ENCODE measurements at regions not wholly inside any gene's neighbourhood (a gene's known extent, or its start where the extent isn't known, plus 50 kb on each side); places are given as distances from the start of the nearest gene placed in this dataset.
A peak's percentile ranks its signal among the peaks of the same experiment; 100 is the strongest.
"Not testable (repeated sequence)": the region's sequence is repeated elsewhere in the genome, so short reads cannot be mapped to it uniquely, and the experiment has no call there.

GRCh38 chr3:193963808-193964516 lies 172.0 kb upstream of the HES1 start:
- no peak for DNase-seq (ENCODE audit: low spot score)

DNA sequence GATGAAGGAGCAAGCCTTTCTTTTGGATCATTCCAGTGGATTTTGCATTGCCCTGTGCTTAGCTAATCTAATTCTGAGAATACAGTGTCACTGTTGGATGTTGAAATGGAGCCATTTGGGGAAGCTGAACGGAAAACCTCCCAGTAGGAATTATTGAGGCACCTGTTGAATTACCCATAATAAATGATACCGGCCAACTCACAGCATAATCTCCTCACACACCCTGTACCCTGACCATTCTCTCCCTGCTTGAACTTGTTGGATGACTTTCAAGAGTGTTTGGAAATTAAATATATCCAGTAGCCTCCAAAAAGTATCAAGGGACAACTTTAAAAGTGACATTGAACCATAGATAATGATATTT lies 171.4 kb upstream of the HES1 start:
- no peak for DNase-seq (ENCODE audit: low spot score)

DNA sequence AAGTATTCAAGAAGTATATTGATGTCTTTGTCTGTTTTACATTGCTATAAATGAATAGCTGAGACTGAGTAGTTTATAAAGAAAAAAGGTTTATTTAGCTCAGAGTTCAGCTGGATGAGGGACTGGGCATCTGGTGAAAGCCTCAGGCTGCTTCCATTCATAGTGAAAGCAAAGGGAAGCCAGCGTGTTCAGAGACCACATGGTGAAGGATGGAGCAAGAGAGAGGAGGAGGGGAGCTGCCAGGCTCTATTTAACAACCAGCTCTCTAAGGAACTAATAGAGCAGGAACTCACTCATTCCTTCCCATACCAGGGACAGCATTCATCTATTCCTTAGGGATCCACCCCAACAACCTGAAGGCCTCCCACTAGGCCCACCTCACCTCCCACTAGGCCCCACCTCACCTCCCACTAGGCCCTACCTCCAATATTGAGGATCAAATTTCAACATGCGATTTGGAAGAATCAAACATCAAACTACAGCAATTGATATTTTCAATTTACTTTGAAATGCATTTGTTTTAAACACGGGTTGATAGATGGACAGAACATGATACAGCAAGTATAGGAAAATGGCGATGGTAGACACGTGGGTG lies 167.5 kb upstream of the HES1 start:
- DNase-seq (ENCODE audit: low spot score) = no peak

DNA sequence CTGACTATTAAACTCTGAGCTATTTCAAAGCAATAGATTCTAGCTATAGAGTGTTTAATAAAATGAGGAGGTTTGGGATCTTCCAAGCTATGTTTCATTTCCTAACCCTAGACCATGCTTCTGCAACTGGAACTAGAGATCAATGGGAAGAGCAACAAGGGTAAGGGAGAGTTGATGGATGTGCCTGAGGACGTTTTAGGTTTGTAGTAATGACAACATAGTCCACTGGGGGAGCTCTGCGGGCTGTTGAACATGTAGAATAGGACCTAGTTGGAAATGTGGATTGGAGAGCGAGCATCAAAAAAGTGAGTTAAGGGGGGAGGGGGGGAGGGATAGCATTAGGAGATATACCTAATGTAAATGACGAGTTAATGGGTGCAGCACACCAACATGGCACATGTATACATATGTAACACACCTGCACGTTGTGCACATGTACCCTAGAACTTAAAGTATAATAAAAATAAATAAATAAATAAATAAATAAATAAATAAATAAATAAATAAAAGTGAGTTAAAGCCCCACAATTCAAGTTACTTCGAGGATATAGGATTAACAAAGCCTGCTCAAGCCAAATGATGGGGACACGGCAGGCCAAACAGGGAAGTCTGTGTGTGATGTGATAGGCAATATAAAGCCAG lies 165.7 kb upstream of the HES1 start:
- not testable (repeated sequence) for DNase-seq (ENCODE audit: low spot score)

- DNase-seq (ENCODE audit: low spot score) = no peak
Observed at GRCh38 chr3:193970773-193971206, 165.2 kb upstream of the HES1 start.

DNA sequence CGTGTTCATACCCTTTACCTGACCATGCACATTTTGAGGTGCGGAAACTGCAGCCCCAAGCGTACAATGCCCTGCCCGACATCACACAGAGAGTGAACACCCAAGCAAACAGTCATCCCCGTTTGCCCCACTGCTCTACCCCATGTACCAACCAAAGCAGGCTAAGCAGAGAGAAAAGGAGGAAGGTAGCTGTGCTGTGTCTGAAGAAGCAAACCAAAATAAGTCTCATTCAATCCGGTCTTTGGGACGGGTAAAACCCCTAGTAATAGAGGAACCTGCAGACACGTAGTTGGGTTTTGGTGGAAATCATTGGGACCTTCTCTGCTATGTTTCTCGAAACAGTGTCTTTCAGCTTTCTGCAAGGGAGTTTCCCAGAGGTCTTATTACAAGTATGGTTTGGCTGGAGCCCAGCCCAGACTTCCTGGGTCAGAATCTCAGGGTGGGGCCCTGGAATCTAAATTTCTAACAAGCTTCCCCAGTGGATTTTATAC lies 164.6 kb upstream of the HES1 start:
- no peak for DNase-seq (ENCODE audit: low spot score)

DNA sequence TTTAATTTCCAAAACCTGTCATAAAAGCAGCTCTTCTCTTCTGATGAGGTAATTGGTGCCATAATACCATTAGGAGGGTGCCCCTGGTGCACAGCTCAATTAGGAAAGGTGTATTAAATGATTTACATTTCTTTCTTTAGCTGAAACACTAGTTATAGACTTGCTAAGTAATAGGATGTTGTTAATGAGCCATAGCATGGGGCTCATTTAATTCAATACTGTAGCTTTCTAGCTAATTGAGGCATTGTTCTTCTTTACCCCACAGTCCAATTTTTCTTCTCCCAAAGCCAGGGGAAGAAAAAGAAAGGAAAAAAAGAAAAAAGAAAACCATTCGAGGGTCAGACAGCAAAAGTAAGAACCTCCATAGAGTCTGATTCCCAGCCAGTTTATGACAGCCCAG lies 164.0 kb upstream of the HES1 start:
- DNase-seq (ENCODE audit: low spot score) = no peak

- no peak for DNase-seq (ENCODE audit: low spot score)
Observed at GRCh38 chr3:193972832-193973231, 163.1 kb upstream of the HES1 start.

GRCh38 chr3:193974191-193974652 lies 161.7 kb upstream of the HES1 start:
- DNase-seq (ENCODE audit: low spot score) = no peak

DNA sequence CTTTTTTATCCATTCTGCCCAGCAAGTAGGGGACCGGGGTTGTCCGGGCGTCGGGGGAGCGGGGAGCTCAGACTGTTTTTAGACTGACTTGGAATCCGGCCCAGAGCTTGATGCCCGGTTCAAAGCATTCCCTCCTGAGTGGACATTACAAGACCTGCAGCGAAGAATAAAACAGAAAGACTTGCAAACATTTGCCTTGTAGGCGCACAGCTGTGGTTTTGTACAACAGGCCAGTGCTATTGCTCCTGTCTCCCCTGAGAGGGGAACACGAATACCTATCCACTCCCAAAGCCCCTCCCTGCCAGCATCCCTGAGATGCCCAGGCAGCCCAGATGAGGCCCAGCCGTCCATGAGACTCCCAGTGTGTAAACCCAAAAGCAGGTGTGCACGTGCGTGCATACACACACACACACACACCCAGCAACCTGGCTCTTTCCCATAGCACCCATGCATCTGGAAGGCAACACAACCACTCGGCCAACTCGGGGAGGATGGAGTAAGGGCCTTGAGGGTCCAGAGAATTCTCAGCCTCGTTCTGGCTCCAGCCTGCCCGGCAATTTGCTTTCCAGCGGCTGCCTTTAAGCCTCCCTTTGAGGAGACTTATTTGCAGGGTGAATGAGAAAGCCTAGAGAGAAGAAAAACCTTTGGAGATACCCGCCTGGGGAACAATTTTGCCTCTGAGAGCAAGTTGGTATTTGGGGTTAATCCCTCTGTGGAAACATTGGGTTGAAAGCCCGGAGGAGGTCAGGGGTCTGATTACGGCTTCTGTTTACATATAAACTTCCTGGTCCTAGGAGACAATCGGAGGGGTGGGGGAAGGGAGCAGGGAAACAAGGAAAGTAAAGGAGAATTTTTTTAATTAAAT lies 161.0 kb upstream of the HES1 start:
- DNase-seq (ENCODE audit: low spot score) = no peak

- DNase-seq (ENCODE audit: low spot score) = no peak
Observed at GRCh38 chr3:193977622-193978021, 158.3 kb upstream of the HES1 start.

DNA sequence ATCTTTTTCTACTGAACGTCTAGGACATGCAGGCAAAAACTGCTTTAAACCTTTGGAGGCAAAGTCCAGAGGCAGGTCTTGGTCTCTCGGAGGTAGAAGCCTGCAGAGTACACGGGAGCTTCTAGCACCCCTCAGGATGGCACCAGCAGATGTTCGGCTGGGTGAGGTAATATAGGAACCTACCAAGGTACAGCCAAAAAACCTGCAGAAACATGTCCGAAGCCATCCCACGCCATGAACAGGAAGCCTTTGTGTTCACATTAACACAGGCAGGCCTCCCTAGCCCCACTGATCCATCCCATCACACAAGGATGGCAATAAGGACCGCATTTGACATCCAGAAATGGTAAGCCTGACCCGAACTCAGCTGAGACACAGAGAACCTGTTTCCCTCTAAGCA lies 157.9 kb upstream of the HES1 start:
- no peak for DNase-seq (ENCODE audit: low spot score)

GRCh38 chr3:193978486-193978885 lies 157.5 kb upstream of the HES1 start:
- no peak for DNase-seq (ENCODE audit: low spot score)

- DNase-seq (ENCODE audit: low spot score) = no peak
Observed at GRCh38 chr3:193980326-193980725, 155.6 kb upstream of the HES1 start.

DNA sequence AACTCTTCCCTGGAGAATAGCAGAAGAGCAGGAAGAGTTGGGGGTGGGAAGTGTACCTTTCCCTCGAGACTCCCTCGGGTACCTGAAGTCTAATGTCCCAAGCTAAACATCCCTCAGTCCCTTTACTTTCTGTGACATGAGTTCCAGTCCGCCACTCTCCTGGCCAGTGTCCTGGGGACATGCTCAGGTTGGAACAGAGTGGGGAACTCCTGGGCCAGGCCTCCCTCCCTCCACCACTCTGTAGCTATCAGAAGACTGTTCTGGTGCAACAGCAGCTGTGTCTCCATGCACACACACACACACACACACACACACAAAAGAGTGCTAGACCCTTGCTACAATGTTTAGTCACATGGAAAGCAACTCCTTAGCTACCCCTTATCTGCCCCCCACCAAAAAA lies 155.0 kb upstream of the HES1 start:
- no peak for DNase-seq (ENCODE audit: low spot score)

GRCh38 chr3:193981504-193981903 lies 154.4 kb upstream of the HES1 start:
- DNase-seq (ENCODE audit: low spot score) = no peak

GRCh38 chr3:193982258-193982659 lies 153.7 kb upstream of the HES1 start:
- peak; percentile 89 for DNase-seq (ENCODE audit: low spot score)

- no peak for DNase-seq (ENCODE audit: low spot score)
Observed at GRCh38 chr3:193983846-193984818, 151.8 kb upstream of the HES1 start.

GRCh38 chr3:193984876-193985275 lies 151.1 kb upstream of the HES1 start:
- no peak for DNase-seq (ENCODE audit: low spot score)

- DNase-seq (ENCODE audit: low spot score) = no peak
Observed at GRCh38 chr3:193987186-193987585, 148.8 kb upstream of the HES1 start.

- no peak for DNase-seq (ENCODE audit: low spot score)
Observed at GRCh38 chr3:193989186-193989585, 146.8 kb upstream of the HES1 start.

Measured in left forelimb (tissue), 1 donor.